Upper lobe of left lung (tissue), 4 donors: ENCODE measurements at regions not wholly inside any gene's neighbourhood (a gene's known extent, or its start where the extent isn't known, plus 50 kb on each side); places are given as distances from the start of the nearest gene placed in this dataset.

ENCODE experiments used
- CTCF ChIP-seq, 6 experiments: fragments of 450-650 bp in 4 of 6; fragments of 200-600 bp in 2 of 6; sonication (generic) in 2 of 6; IDR thresholded peaks; one replicate each; pipeline ENCODE4 v1.5.1; 2016 to 2019; ENCODE audit warnings: antibody characterized with exemption in 6 of 6
- EP300 ChIP-seq, 4 donors: sonication (generic); formaldehyde crosslinking; IDR thresholded peaks; one replicate each; pipeline ENCODE4 v1.5.1; 2017; ENCODE audit warnings: antibody characterized with exemption in 4 of 4, control low read depth in 2 of 4
- POLR2A ChIP-seq, 4 donors: fragments of 450-650 bp; IDR thresholded peaks; one replicate each; pipeline ENCODE4 v1.5.1; 2016 to 2017; ENCODE audit warnings: antibody characterized with exemption in 4 of 4, mild to moderate bottlenecking in 2 of 4
- POLR2AphosphoS5 ChIP-seq, 2 donors: sonication (generic); formaldehyde crosslinking; IDR thresholded peaks; one replicate each; pipeline ENCODE4 v1.5.1; 2017; ENCODE audit warnings: antibody characterized with exemption in 2 of 2

- no peak for TF ChIP-seq CTCF (IDR thresholded peaks at IDR 0.05)
- no peak for TF ChIP-seq POLR2A (IDR thresholded peaks at IDR 0.05)
- TF ChIP-seq EP300 (IDR thresholded peaks at IDR 0.05): no peak
- TF ChIP-seq POLR2AphosphoS5 (IDR thresholded peaks at IDR 0.05): no peak
These were observed 350.7 kb upstream of the MAP2 start for GRCh38 chr2:209073151-209073550.
